AG04450 (cell line): ENCODE measurements at regions not wholly inside any gene's neighbourhood (a gene's known extent, or its start where the extent isn't known, plus 50 kb on each side); places are given as distances from the start of the nearest gene placed in this dataset.
"Not testable (repeated sequence)": the region's sequence is repeated elsewhere in the genome, so short reads cannot be mapped to it uniquely, and the experiment has no call there.

Experiments
- CTCF ChIA-PET: fragments of 300-600, 350-600 bp; formaldehyde crosslinking; extraction: SDS; loops from one replicate; lab custom pipeline; 2022; ENCODE audit warnings: antibody characterized with exemption, inconsistent platforms; lab: Charles Lee
- POLR2A ChIA-PET: fragments of 350-600 bp; formaldehyde crosslinking; extraction: SDS; loops from one replicate; lab custom pipeline; 2021; ENCODE audit warnings: antibody characterized with exemption, inconsistent platforms; lab: Yijun Ruan, JAX
- DNase-seq: peaks from one replicate; pipeline ENCODE4 v3.0.0-alpha.2; 2011; ENCODE audit warnings: low read depth, low spot score
- H3K27ac ChIP-seq: one replicate; pipeline ENCODE4 v1.5.1; 2012; ENCODE audit warnings: low read depth, low read length, control low read depth
- H3K27me3 ChIP-seq: one replicate; pipeline ENCODE4 v1.6.0; 2012; ENCODE audit warnings: low read length; ENCODE audit not compliant: control insufficient read depth, insufficient read depth
- H3K4me3 ChIP-seq: 2 replicates; pipeline ENCODE4 v1.5.1; 2011; ENCODE audit warnings: mild to moderate bottlenecking, low read depth, low read length, control low read depth
- H3K9me3 ChIP-seq: 2 replicates; pipeline ENCODE4 v1.5.1; 2012; ENCODE audit warnings: low read length; ENCODE audit not compliant: control insufficient read depth, insufficient read depth
- CTCF ChIP-seq: IDR thresholded peaks from 2 replicates; pipeline ENCODE4 v1.5.1; 2011; ENCODE audit warnings: low read depth, low read length, control low read depth, inconsistent platforms

GRCh38 chr6:140153703-140154102, 779.3 kb upstream of the CITED2 start:
- no peak for TF ChIP-seq CTCF
- H3K27me3 ChIP-seq = no peaks in the 10 kb centered on the region
- ChIA-PET CTCF (interaction anchor here (0.6 kb wide), 1 partner anchor 43 kb away, joined by 4 read pairs; no protein-coding TSS in a partner anchor), POLR2A (no interaction called here)
- DNase-seq = no peak
- peaks cover 6% of the 10 kb centered on the region; the same call in 1 of the 2 replicates for H3K9me3 ChIP-seq
- H3K27ac ChIP-seq = no peak overlapping the region
- no peak overlapping the region for H3K4me3 ChIP-seq

GRCh38 chr6:140147825-140148814, 773.7 kb upstream of the CITED2 start:
- H3K27me3 ChIP-seq, CTCF ChIA-PET, POLR2A ChIA-PET, H3K27ac ChIP-seq, DNase-seq, H3K4me3 ChIP-seq: not testable (repeated sequence)
- H3K9me3 ChIP-seq = peaks cover 14% of the 10 kb centered on the region; the same call in 1 of the 2 replicates

- no peak for DNase-seq
Observed at GRCh38 chr6:140140891-140141290, 766.4 kb upstream of the CITED2 start.

GRCh38 chr6:140138311-140139010, 764.0 kb upstream of the CITED2 start:
- no peak for TF ChIP-seq CTCF
- no peak for DNase-seq
- POLR2A ChIA-PET = no interaction called here
- H3K27me3 ChIP-seq = no peaks in the 10 kb centered on the region
- H3K4me3 ChIP-seq = no peak overlapping the region
- CTCF ChIA-PET = no interaction called here
- H3K27ac ChIP-seq = no peak overlapping the region
- no peaks in the 10 kb centered on the region for H3K9me3 ChIP-seq

More at GRCh38 chr6:140140891-140141290, 766.4 kb upstream of the CITED2 start:
- Histone ChIP-seq H3K27me3 (no peaks in the 10 kb centered on the region), H3K9me3 (no peaks in the 10 kb centered on the region), H3K27ac (no peak overlapping the region), H3K4me3 (no peak overlapping the region)
- ChIA-PET CTCF (no interaction called here), POLR2A (no interaction called here)
- no peak for TF ChIP-seq CTCF

- CTCF ChIA-PET = no interaction called here
- POLR2A ChIA-PET = no interaction called here
- no peak for TF ChIP-seq CTCF
- no peaks in the 10 kb centered on the region for H3K27me3 ChIP-seq
- no peaks in the 10 kb centered on the region for H3K9me3 ChIP-seq
- H3K27ac ChIP-seq = no peak overlapping the region
- H3K4me3 ChIP-seq = no peak overlapping the region
- DNase-seq = no peak
Observed at GRCh38 chr6:140134224-140134623, 759.8 kb upstream of the CITED2 start.
